ENCODE measurements at regions not wholly inside any gene's neighbourhood (a gene's known extent, or its start where the extent isn't known, plus 50 kb on each side); places are given as distances from the start of the nearest gene placed in this dataset.

GRCh38 chr3:72204452-72204851 lies 419.5 kb upstream of the PROK2 start:
- CTCF ChIA-PET, result no interaction called here
- no peak overlapping the region for H3K4me3 ChIP-seq (ENCODE audit: low read length)
- POLR2A ChIA-PET, result no interaction called here

DNA sequence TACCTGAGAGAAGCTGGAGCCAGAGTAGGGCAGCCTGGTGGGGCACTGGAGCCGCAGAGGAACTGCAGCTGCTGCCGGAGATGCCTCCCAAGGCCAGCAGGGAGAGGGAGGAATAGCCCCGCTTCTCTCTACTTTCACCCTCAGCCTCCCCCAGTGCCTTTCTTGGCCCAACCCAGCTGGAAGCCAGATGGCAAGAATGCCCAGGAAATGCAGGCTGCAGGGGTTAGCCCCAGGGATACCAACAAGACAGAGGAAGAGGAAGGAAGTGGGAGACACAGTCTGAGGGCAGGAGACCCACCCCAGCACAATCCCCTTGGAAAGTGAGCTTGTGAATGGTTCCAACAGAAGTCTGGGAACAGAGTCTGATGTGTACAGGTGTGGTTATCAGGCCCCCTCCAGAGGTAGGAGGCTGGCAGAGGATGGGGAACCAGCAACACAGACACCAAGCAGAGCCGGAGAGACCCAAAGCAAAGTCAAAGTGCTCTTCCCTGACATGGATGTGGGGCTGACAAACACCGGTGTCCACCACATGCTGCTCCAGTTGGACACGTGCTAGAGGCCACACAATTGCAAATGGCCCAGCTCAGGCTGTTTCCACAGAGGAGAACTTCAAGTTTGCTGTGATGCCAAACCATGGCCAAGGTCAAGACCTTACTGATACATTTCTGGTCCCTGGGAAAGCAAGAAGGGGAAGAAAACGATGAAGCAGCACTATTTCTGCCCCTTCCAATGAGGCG lies 418.8 kb upstream of the PROK2 start:
- POLR2A ChIA-PET, result no interaction called here
- no peaks in the 10 kb centered on the region for H3K4me1 Mint-ChIP-seq
- peaks cover 21 to 49% of the 10 kb centered on the region in 2 donors for H3K27me3 Mint-ChIP-seq
- H3K36me3 ChIP-seq (ENCODE audit: insufficient read depth, low read length), result no peaks in the 10 kb centered on the region
- H3K9me3 Mint-ChIP-seq, result peaks cover 6 to 16% (median 9%) of the 10 kb centered on the region in 5 donors
- H3K4me1 ChIP-seq (ENCODE audit: insufficient read depth, low read length), result no peaks in the 10 kb centered on the region
- no peaks in the 10 kb centered on the region for H3K27me3 ChIP-seq (ENCODE audit: insufficient read depth, low read length, poor library complexity, severe bottlenecking)
- no peak for DNase-seq
- no peak overlapping the region for H3K27ac ChIP-seq (ENCODE audit: low read depth, low read length)
- no peak overlapping the region for H3K4me3 Mint-ChIP-seq
- no peaks in the 10 kb centered on the region for H3K9me3 ChIP-seq (ENCODE audit: low read length)
- no peak overlapping the region for H3K4me3 ChIP-seq (ENCODE audit: low read length)
- no peak overlapping the region for H3K27ac Mint-ChIP-seq
- H3K36me3 Mint-ChIP-seq, result peaks cover 0 to 2% (median 0%) of the 10 kb centered on the region in 3 donors
- CTCF ChIA-PET, result no interaction called here

More at GRCh38 chr3:72204452-72204851, 419.5 kb upstream of the PROK2 start:
- Histone ChIP-seq H3K9me3 (ENCODE audit: low read length) (no peaks in the 10 kb centered on the region), H3K27ac (ENCODE audit: low read depth, low read length) (no peak overlapping the region), H3K4me1 (ENCODE audit: insufficient read depth, low read length) (no peaks in the 10 kb centered on the region), H3K36me3 (ENCODE audit: insufficient read depth, low read length) (no peaks in the 10 kb centered on the region), H3K27me3 (ENCODE audit: insufficient read depth, low read length, poor library complexity, severe bottlenecking) (no peaks in the 10 kb centered on the region)
- Mint-ChIP-seq H3K4me1 (no peaks in the 10 kb centered on the region), H3K9me3 (peaks cover 6 to 16% (median 9%) of the 10 kb centered on the region in 5 donors), H3K36me3 (peaks cover 0 to 1% (median 0%) of the 10 kb centered on the region in 3 donors), H3K4me3 (no peak overlapping the region), H3K27ac (no peak overlapping the region), H3K27me3 (peaks cover 20 to 45% of the 10 kb centered on the region in 2 donors)
- no peak for DNase-seq

GRCh38 chr3:72203105-72203504 lies 418.2 kb upstream of the PROK2 start:
- Histone ChIP-seq H3K4me1 (ENCODE audit: insufficient read depth, low read length) (no peaks in the 10 kb centered on the region), H3K27me3 (ENCODE audit: insufficient read depth, low read length, poor library complexity, severe bottlenecking) (no peaks in the 10 kb centered on the region), H3K9me3 (ENCODE audit: low read length) (no peaks in the 10 kb centered on the region), H3K27ac (ENCODE audit: low read depth, low read length) (no peak overlapping the region), H3K36me3 (ENCODE audit: insufficient read depth, low read length) (no peaks in the 10 kb centered on the region), H3K4me3 (ENCODE audit: low read length) (no peak overlapping the region)
- Mint-ChIP-seq H3K9me3 (peaks cover 6 to 16% (median 9%) of the 10 kb centered on the region in 5 donors), H3K36me3 (peaks cover 0 to 2% (median 0%) of the 10 kb centered on the region in 3 donors), H3K27ac (no peak overlapping the region), H3K4me1 (no peaks in the 10 kb centered on the region), H3K4me3 (no peak overlapping the region), H3K27me3 (peaks cover 21 to 49% of the 10 kb centered on the region in 2 donors)
- ChIA-PET CTCF (no interaction called here), POLR2A (no interaction called here)
- no peak for DNase-seq

DNA sequence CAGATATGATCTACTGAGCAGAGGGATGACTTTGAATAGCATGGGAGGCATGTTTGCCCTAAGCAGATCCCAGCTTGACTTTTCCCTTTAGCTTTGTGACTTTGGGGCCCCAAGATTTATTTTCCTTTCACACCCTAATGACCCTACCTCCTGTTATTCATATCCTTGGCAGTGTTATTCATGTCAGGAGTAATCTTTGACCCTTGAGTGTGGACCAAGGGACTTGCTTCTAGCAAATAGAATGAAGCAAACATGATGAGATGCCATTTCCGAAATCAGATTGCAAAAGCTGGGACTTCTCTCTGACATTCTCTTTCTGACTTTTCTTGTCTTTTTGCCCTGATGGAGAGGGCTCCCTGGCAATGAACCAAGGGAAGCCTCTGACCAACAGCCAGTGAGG lies 415.4 kb upstream of the PROK2 start:
- ChIA-PET CTCF (no interaction called here), POLR2A (no interaction called here)
- Histone ChIP-seq H3K27ac (ENCODE audit: low read depth, low read length) (no peak overlapping the region), H3K9me3 (ENCODE audit: low read length) (no peaks in the 10 kb centered on the region), H3K4me1 (ENCODE audit: insufficient read depth, low read length) (no peaks in the 10 kb centered on the region), H3K4me3 (ENCODE audit: low read length) (no peak overlapping the region), H3K27me3 (ENCODE audit: insufficient read depth, low read length, poor library complexity, severe bottlenecking) (no peaks in the 10 kb centered on the region), H3K36me3 (ENCODE audit: insufficient read depth, low read length) (no peaks in the 10 kb centered on the region)
- Mint-ChIP-seq H3K27me3 (peaks cover 20 to 40% of the 10 kb centered on the region in 2 donors), H3K4me3 (no peak overlapping the region), H3K9me3 (peaks cover 6 to 16% (median 9%) of the 10 kb centered on the region in 5 donors), H3K4me1 (no peaks in the 10 kb centered on the region), H3K36me3 (peaks cover 0 to 2% (median 0%) of the 10 kb centered on the region in 3 donors), H3K27ac (no peak overlapping the region)
- no peak for DNase-seq

- ChIA-PET POLR2A (no interaction called here), CTCF (no interaction called here)
- DNase-seq, result no peak
- H3K36me3 ChIP-seq (ENCODE audit: insufficient read depth, low read length), result no peaks in the 10 kb centered on the region
- no peak overlapping the region for H3K27ac Mint-ChIP-seq
- no peaks in the 10 kb centered on the region for H3K4me1 ChIP-seq (ENCODE audit: insufficient read depth, low read length)
- no peak overlapping the region for H3K4me3 Mint-ChIP-seq
- H3K4me3 ChIP-seq (ENCODE audit: low read length), result no peak overlapping the region
- peaks cover 21 to 32% of the 10 kb centered on the region in 2 donors for H3K27me3 Mint-ChIP-seq
- H3K27ac ChIP-seq (ENCODE audit: low read depth, low read length), result no peak overlapping the region
- no peaks in the 10 kb centered on the region for H3K4me1 Mint-ChIP-seq
- peaks cover 6 to 16% (median 9%) of the 10 kb centered on the region in 5 donors for H3K9me3 Mint-ChIP-seq
- H3K36me3 Mint-ChIP-seq, result peaks cover 0 to 2% (median 0%) of the 10 kb centered on the region in 3 donors
- H3K9me3 ChIP-seq (ENCODE audit: low read length), result no peaks in the 10 kb centered on the region
- no peaks in the 10 kb centered on the region for H3K27me3 ChIP-seq (ENCODE audit: insufficient read depth, low read length, poor library complexity, severe bottlenecking)
Observed at GRCh38 chr3:72199530-72199929, 414.6 kb upstream of the PROK2 start.

GRCh38 chr3:72196377-72196929 lies 411.5 kb upstream of the PROK2 start:
- peaks cover 0 to 2% (median 0%) of the 10 kb centered on the region in 3 donors for H3K36me3 Mint-ChIP-seq
- Histone ChIP-seq H3K4me1 (ENCODE audit: insufficient read depth, low read length) (no peaks in the 10 kb centered on the region), H3K27ac (ENCODE audit: low read depth, low read length) (no peak overlapping the region), H3K27me3 (ENCODE audit: insufficient read depth, low read length, poor library complexity, severe bottlenecking) (no peaks in the 10 kb centered on the region), H3K9me3 (ENCODE audit: low read length) (no peaks in the 10 kb centered on the region), H3K4me3 (ENCODE audit: low read length) (no peak overlapping the region), H3K36me3 (ENCODE audit: insufficient read depth, low read length) (no peaks in the 10 kb centered on the region)
- H3K27ac Mint-ChIP-seq, result no peak overlapping the region
- H3K4me3 Mint-ChIP-seq, result no peak overlapping the region
- H3K27me3 Mint-ChIP-seq, result peaks cover 10 to 12% of the 10 kb centered on the region in 2 donors
- POLR2A ChIA-PET, result no interaction called here
- DNase-seq, result no peak
- peaks cover 3 to 15% (median 9%) of the 10 kb centered on the region in 5 donors for H3K9me3 Mint-ChIP-seq
- H3K4me1 Mint-ChIP-seq, result no peaks in the 10 kb centered on the region
- CTCF ChIA-PET, result no interaction called here

- H3K27ac ChIP-seq (ENCODE audit: low read depth, low read length), result no peak overlapping the region
- DNase-seq, result no peak
- CTCF ChIA-PET, result no interaction called here
- no peaks in the 10 kb centered on the region for H3K36me3 ChIP-seq (ENCODE audit: insufficient read depth, low read length)
- H3K9me3 ChIP-seq (ENCODE audit: low read length), result no peaks in the 10 kb centered on the region
- H3K4me3 Mint-ChIP-seq, result no peak overlapping the region
- H3K4me1 ChIP-seq (ENCODE audit: insufficient read depth, low read length), result no peaks in the 10 kb centered on the region
- no peaks in the 10 kb centered on the region for H3K27me3 ChIP-seq (ENCODE audit: insufficient read depth, low read length, poor library complexity, severe bottlenecking)
- H3K27ac Mint-ChIP-seq, result no peak overlapping the region
- H3K27me3 Mint-ChIP-seq, result peaks cover 7 to 10% of the 10 kb centered on the region in 2 donors
- H3K36me3 Mint-ChIP-seq, result peaks cover 0 to 1% (median 0%) of the 10 kb centered on the region in 3 donors
- peaks cover 3 to 12% (median 7%) of the 10 kb centered on the region in 5 donors for H3K9me3 Mint-ChIP-seq
- H3K4me1 Mint-ChIP-seq, result no peaks in the 10 kb centered on the region
- H3K4me3 ChIP-seq (ENCODE audit: low read length), result no peak overlapping the region
- POLR2A ChIA-PET, result no interaction called here
Observed at GRCh38 chr3:72195895-72196294, 410.9 kb upstream of the PROK2 start.

DNA sequence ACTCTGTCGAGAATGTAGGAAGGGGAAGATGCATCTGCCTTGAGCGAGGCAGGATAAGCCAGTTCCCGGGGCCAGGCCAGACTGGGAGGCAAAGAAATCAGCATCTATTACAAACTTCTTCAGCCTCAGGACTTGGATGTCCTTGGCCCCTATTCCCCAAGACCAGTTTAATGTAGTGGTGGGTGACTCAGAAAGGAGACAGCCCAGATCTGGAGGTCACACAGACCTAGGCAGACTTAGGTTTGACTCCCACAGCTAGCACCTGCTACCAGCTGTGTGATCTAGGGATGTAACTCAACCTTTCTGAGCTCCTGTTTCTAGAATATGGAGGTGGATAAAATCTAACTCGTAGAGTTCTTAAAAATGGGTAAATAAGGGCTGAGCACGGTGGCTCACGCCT lies 409.5 kb upstream of the PROK2 start:
- ChIA-PET POLR2A (no interaction called here), CTCF (no interaction called here)
- Mint-ChIP-seq H3K9me3 (no peaks in the 10 kb centered on the region), H3K36me3 (peaks cover 0 to 1% (median 0%) of the 10 kb centered on the region in 3 donors), H3K27ac (no peak overlapping the region), H3K4me1 (no peaks in the 10 kb centered on the region), H3K4me3 (no peak overlapping the region), H3K27me3 (peaks cover 3 to 4% of the 10 kb centered on the region in 2 donors)
- Histone ChIP-seq H3K9me3 (ENCODE audit: low read length) (no peaks in the 10 kb centered on the region), H3K4me3 (ENCODE audit: low read length) (no peak overlapping the region), H3K27me3 (ENCODE audit: insufficient read depth, low read length, poor library complexity, severe bottlenecking) (no peaks in the 10 kb centered on the region), H3K36me3 (ENCODE audit: insufficient read depth, low read length) (no peaks in the 10 kb centered on the region), H3K27ac (ENCODE audit: low read depth, low read length) (no peak overlapping the region), H3K4me1 (ENCODE audit: insufficient read depth, low read length) (no peaks in the 10 kb centered on the region)
- DNase-seq, result no peak
